Hepatocyte (in vitro differentiated cells): ENCODE measurements at regions not wholly inside any gene's neighbourhood (a gene's known extent, or its start where the extent isn't known, plus 50 kb on each side); places are given as distances from the start of the nearest gene placed in this dataset.

Experiments used
- DNase-seq: peaks from one replicate; pipeline ENCODE4 v3.0.0-alpha.2; 2016; ENCODE audit warnings: low spot score
- H2AFZ ChIP-seq: fragments of 200-600 bp; sonication (generic); 2 replicates; pipeline ENCODE4 v1.6.0; 2016; ENCODE audit warnings: antibody characterized with exemption, mild to moderate bottlenecking
- H3K27ac ChIP-seq: fragments of 200-600 bp; sonication (generic); 2 replicates; pipeline ENCODE4 v1.5.1; 2016; ENCODE audit warnings: mild to moderate bottlenecking
- H3K27me3 ChIP-seq: fragments of 200-600 bp; sonication (generic); 2 replicates; pipeline ENCODE4 v1.6.1; 2016
- H3K36me3 ChIP-seq: fragments of 200-600 bp; sonication (generic); replicated peaks from 2 replicates; pipeline ENCODE4 v1.5.1; 2016; ENCODE audit warnings: low read depth; ENCODE audit not compliant: insufficient read depth
- H3K4me1 ChIP-seq: fragments of 200-600 bp; sonication (generic); 2 replicates; pipeline ENCODE4 v1.5.1; 2016; ENCODE audit warnings: mild to moderate bottlenecking, moderate library complexity; ENCODE audit not compliant: insufficient read depth
- H3K4me2 ChIP-seq: fragments of 200-600 bp; sonication (generic); 2 replicates; pipeline ENCODE4 v1.6.0; 2016
- H3K4me3 ChIP-seq: fragments of 200-600 bp; sonication (generic); 2 replicates; pipeline ENCODE4 v1.5.1; 2016; ENCODE audit warnings: mild to moderate bottlenecking
- H3K79me2 ChIP-seq: fragments of 200-600 bp; sonication (generic); 2 replicates; pipeline ENCODE4 v1.6.0; 2017; ENCODE audit warnings: mild to moderate bottlenecking
- H3K9me2 ChIP-seq: fragments of 200-600 bp; sonication (generic); replicated peaks from 2 replicates; pipeline ENCODE4 v1.6.0; 2017; ENCODE audit warnings: mild to moderate bottlenecking; ENCODE audit not compliant: insufficient read depth
- H3K9me3 ChIP-seq: fragments of 200-600 bp; sonication (generic); 2 replicates; pipeline ENCODE4 v1.5.1; 2016; ENCODE audit warnings: low read depth, mild to moderate bottlenecking
- H4K20me1 ChIP-seq: fragments of 200-600 bp; sonication (generic); 2 replicates; pipeline ENCODE4 v1.6.0; 2016; ENCODE audit warnings: mild to moderate bottlenecking; ENCODE audit not compliant: insufficient read depth, poor library complexity, severe bottlenecking
- CTCF ChIP-seq: fragments of 200-600 bp; sonication (generic); IDR thresholded peaks from 2 replicates; pipeline ENCODE4 v1.5.1; 2016; ENCODE audit warnings: antibody characterized with exemption, mild to moderate bottlenecking; ENCODE audit not compliant: poor library complexity
- EZH2 ChIP-seq: fragments of 200-600 bp; sonication (generic); IDR thresholded peaks from 2 replicates; pipeline ENCODE4 v1.6.1; 2016; ENCODE audit warnings: antibody characterized with exemption, mild to moderate bottlenecking, borderline replicate concordance
- EZH2phosphoT487 ChIP-seq: fragments of 200-600 bp; sonication (generic); IDR thresholded peaks from one replicate; pipeline ENCODE4 v1.6.1; 2018; ENCODE audit warnings: antibody characterized with exemption, mild to moderate bottlenecking, low read depth, moderate library complexity; ENCODE audit not compliant: unreplicated experiment, severe bottlenecking
- WGBS: methylation state at CpG from one replicate; pipeline ENCODE4 v1.1.6; 2016; ENCODE audit warnings: low lambda C conversion rate; ENCODE audit errors: missing lambda C conversion rate; 5-methylcytosine and 5-hydroxymethylcytosine counted together

DNA sequence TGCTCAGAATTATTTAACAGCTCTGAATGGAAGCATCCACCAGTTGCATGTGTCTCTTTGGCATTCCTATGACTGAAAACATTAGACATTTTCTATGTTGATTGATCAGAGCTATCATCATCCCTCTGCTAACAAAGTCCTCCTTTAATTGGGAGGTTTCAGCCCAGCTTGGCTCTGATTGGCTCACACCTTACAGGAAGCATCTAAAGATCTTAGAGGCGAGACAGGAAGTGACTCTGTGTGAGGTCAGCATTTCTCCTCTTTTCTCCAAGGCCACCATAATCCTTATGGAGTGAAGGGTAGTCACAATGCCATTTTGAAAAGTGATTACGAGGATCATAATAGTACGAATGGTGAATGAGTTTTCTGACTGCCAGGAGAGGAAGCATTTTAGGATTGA, 260.8 kb downstream of the MIAT start:
- no peak for TF ChIP-seq CTCF
- TF ChIP-seq EZH2phosphoT487, result no peak
- H3K79me2 ChIP-seq, result no peaks in the 10 kb centered on the region
- 89% methylated on average over 3 of the region's 3 CpGs for WGBS
- no peaks in the 10 kb centered on the region for H3K36me3 ChIP-seq
- H3K9me2 ChIP-seq, result no peaks in the 10 kb centered on the region
- no peaks in the 10 kb centered on the region for H3K4me1 ChIP-seq
- H3K27ac ChIP-seq, result no peak overlapping the region
- no peak overlapping the region for H3K4me2 ChIP-seq
- peaks cover 29% of the 10 kb centered on the region for H3K27me3 ChIP-seq
- no peak overlapping the region for H2AFZ ChIP-seq
- no peaks in the 10 kb centered on the region for H4K20me1 ChIP-seq
- no peak overlapping the region for H3K4me3 ChIP-seq
- DNase-seq, result no peak
- no peaks in the 10 kb centered on the region for H3K9me3 ChIP-seq

DNA sequence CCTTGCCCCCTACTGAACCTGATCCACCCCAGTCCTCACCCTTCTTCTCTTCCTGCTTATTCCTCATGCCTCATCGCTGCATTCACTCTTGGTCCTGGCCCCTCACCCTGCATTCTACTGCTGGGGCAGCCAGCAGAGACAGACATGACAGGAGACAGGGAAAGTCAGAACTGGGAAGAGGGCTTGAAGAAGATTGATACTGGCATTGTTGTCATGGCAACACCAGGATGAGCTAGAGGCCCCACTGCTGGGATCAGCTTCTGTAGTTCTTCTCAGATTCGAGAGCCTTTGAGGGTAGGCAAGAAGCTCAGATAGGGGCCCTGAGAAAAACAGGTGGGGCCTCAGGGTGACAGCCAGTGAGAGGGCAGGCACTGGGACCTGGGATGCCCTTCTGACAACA, 264.3 kb downstream of the MIAT start:
- WGBS, result 74% methylated on average over 2 of the region's 2 CpGs
- no peak overlapping the region for H2AFZ ChIP-seq
- no peaks in the 10 kb centered on the region for H3K9me3 ChIP-seq
- no peaks in the 10 kb centered on the region for H3K79me2 ChIP-seq
- no peaks in the 10 kb centered on the region for H3K9me2 ChIP-seq
- H3K4me1 ChIP-seq, result no peaks in the 10 kb centered on the region
- H3K4me3 ChIP-seq, result no peak overlapping the region
- no peak overlapping the region for H3K27ac ChIP-seq
- H3K27me3 ChIP-seq, result peaks cover 9% of the 10 kb centered on the region
- no peak for TF ChIP-seq EZH2phosphoT487
- no peak for TF ChIP-seq CTCF
- TF ChIP-seq EZH2, result no peak
- H3K36me3 ChIP-seq, result no peaks in the 10 kb centered on the region
- no peaks in the 10 kb centered on the region for H4K20me1 ChIP-seq
- DNase-seq, result no peak
- H3K4me2 ChIP-seq, result no peak overlapping the region

- DNase-seq, result peak; percentile 63
- no peaks in the 10 kb centered on the region for H3K36me3 ChIP-seq
These were observed 265.4 kb downstream of the MIAT start for GRCh38 chr22:26922806-26923205.

DNA sequence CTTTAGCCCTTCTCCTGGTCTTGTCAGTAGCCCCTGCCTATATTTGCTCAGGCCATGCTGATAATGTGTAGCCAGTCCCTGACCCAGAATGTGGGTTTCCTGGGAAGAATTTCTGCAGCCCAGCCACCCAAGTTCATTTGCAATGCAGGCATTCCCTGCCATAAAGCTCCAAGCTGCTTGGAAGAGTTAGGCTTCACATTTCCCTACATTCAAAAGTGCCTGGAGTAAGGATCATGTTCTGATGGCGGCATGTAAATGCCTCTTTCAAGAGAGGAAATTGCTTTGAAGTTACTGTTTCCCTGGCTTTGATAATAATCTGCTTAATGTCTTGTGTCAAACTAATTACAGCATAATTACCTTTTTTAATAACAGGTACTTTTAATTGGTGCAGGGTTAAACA, 266.1 kb downstream of the MIAT start:
- no peak overlapping the region for H2AFZ ChIP-seq

More at GRCh38 chr22:26922806-26923205, 265.4 kb downstream of the MIAT start:
- no peaks in the 10 kb centered on the region for H3K79me2 ChIP-seq
- no peaks in the 10 kb centered on the region for H3K4me1 ChIP-seq
- no peaks in the 10 kb centered on the region for H3K9me3 ChIP-seq
- H3K27me3 ChIP-seq, result peaks cover 16% of the 10 kb centered on the region
- no peak overlapping the region for H2AFZ ChIP-seq
- no peak overlapping the region for H3K4me2 ChIP-seq
- no peaks in the 10 kb centered on the region for H3K9me2 ChIP-seq
- TF ChIP-seq EZH2phosphoT487 (no peak), EZH2 (no peak)
- no peak overlapping the region for H3K27ac ChIP-seq
- WGBS, result 37% methylated on average over 5 of the region's 5 CpGs
- H3K4me3 ChIP-seq, result no peak overlapping the region
- H4K20me1 ChIP-seq, result no peaks in the 10 kb centered on the region

More for the DNA sequence above, 266.1 kb downstream of the MIAT start:
- no peaks in the 10 kb centered on the region for H3K4me1 ChIP-seq
- no peaks in the 10 kb centered on the region for H3K79me2 ChIP-seq
- TF ChIP-seq EZH2, result no peak
- TF ChIP-seq CTCF, result no peak
- TF ChIP-seq EZH2phosphoT487, result no peak
- WGBS, result 33% methylated on average over 1 of the region's 1 CpG
- no peak for DNase-seq
- no peaks in the 10 kb centered on the region for H3K9me3 ChIP-seq
- no peaks in the 10 kb centered on the region for H3K9me2 ChIP-seq
- no peak overlapping the region for H3K4me3 ChIP-seq
- H3K36me3 ChIP-seq, result no peaks in the 10 kb centered on the region
- H3K27me3 ChIP-seq, result peaks cover 18% of the 10 kb centered on the region
- no peak overlapping the region for H3K4me2 ChIP-seq
- no peak overlapping the region for H3K27ac ChIP-seq
- no peaks in the 10 kb centered on the region for H4K20me1 ChIP-seq
